ENCODE measurements at regions not wholly inside any gene's neighbourhood (a gene's known extent, or its start where the extent isn't known, plus 50 kb on each side); places are given as distances from the start of the nearest gene placed in this dataset.

DNA sequence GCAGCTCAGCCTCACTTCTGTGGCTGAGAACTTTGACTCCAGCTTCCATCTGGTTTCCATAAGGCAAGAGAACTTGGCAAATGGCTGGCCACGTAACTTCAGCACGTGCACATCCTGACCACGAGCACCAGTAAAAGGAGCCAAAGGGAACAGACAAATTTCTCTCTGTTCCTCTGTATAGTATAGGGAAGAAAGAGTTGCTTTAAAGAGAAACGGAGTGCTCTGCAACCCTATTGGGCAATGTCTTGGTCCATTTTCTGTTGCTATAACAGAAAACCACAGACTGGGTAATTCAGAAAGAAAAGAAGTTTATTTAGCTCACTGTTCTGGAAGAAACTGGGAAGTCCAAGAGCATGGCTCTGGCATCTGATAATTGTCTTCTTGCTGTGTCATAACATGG is 558.7 kb downstream of the ACTL7B start:
- no peaks in the 10 kb centered on the region for H4K20me1 ChIP-seq (replicated peaks; ENCODE audit: insufficient read depth)
- no peak for DNase-seq (ENCODE audit: low spot score)
- no peak overlapping the region for H2AFZ ChIP-seq
- H3K4me1 ChIP-seq (ENCODE audit: insufficient read depth) = no peaks in the 10 kb centered on the region
- TF ChIP-seq JUNB (IDR thresholded peaks at IDR 0.05; ENCODE audit: unreplicated experiment) = no peak
- TF ChIP-seq, protein P1, sequence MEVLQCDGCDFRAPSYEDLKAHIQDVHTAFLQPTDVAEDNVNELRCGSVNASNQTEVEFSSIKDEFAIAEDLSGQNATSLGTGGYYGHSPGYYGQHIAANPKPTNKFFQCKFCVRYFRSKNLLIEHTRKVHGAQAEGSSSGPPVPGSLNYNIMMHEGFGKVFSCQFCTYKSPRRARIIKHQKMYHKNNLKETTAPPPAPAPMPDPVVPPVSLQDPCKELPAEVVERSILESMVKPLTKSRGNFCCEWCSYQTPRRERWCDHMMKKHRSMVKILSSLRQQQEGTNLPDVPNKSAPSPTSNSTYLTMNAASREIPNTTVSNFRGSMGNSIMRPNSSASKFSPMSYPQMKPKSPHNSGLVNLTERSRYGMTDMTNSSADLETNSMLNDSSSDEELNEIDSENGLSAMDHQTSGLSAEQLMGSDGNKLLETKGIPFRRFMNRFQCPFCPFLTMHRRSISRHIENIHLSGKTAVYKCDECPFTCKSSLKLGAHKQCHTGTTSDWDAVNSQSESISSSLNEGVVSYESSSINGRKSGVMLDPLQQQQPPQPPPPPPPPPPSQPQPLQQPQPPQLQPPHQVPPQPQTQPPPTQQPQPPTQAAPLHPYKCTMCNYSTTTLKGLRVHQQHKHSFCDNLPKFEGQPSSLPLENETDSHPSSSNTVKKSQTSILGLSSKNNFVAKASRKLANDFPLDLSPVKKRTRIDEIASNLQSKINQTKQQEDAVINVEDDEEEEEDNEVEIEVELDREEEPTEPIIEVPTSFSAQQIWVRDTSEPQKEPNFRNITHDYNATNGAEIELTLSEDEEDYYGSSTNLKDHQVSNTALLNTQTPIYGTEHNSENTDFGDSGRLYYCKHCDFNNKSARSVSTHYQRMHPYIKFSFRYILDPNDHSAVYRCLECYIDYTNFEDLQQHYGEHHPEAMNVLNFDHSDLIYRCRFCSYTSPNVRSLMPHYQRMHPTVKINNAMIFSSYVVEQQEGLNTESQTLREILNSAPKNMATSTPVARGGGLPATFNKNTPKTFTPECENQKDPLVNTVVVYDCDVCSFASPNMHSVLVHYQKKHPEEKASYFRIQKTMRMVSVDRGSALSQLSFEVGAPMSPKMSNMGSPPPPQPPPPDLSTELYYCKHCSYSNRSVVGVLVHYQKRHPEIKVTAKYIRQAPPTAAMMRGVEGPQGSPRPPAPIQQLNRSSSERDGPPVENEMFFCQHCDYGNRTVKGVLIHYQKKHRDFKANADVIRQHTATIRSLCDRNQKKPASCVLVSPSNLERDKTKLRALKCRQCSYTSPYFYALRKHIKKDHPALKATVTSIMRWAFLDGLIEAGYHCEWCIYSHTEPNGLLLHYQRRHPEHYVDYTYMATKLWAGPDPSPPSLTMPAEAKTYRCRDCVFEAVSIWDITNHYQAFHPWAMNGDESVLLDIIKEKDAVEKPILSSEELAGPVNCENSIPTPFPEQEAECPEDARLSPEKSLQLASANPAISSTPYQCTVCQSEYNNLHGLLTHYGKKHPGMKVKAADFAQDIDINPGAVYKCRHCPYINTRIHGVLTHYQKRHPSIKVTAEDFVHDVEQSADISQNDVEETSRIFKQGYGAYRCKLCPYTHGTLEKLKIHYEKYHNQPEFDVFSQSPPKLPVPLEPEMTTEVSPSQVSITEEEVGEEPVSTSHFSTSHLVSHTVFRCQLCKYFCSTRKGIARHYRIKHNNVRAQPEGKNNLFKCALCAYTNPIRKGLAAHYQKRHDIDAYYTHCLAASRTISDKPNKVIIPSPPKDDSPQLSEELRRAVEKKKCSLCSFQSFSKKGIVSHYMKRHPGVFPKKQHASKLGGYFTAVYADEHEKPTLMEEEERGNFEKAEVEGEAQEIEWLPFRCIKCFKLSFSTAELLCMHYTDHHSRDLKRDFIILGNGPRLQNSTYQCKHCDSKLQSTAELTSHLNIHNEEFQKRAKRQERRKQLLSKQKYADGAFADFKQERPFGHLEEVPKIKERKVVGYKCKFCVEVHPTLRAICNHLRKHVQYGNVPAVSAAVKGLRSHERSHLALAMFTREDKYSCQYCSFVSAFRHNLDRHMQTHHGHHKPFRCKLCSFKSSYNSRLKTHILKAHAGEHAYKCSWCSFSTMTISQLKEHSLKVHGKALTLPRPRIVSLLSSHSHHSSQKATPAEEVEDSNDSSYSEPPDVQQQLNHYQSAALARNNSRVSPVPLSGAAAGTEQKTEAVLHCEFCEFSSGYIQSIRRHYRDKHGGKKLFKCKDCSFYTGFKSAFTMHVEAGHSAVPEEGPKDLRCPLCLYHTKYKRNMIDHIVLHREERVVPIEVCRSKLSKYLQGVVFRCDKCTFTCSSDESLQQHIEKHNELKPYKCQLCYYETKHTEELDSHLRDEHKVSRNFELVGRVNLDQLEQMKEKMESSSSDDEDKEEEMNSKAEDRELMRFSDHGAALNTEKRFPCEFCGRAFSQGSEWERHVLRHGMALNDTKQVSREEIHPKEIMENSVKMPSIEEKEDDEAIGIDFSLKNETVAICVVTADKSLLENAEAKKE (CRISPR knock-in tag; IDR thresholded peaks at IDR 0.05) = no peak
- no peak for TF ChIP-seq REST (IDR thresholded peaks at IDR 0.05; ENCODE audit: unreplicated experiment)
- TF ChIP-seq, protein P2, sequence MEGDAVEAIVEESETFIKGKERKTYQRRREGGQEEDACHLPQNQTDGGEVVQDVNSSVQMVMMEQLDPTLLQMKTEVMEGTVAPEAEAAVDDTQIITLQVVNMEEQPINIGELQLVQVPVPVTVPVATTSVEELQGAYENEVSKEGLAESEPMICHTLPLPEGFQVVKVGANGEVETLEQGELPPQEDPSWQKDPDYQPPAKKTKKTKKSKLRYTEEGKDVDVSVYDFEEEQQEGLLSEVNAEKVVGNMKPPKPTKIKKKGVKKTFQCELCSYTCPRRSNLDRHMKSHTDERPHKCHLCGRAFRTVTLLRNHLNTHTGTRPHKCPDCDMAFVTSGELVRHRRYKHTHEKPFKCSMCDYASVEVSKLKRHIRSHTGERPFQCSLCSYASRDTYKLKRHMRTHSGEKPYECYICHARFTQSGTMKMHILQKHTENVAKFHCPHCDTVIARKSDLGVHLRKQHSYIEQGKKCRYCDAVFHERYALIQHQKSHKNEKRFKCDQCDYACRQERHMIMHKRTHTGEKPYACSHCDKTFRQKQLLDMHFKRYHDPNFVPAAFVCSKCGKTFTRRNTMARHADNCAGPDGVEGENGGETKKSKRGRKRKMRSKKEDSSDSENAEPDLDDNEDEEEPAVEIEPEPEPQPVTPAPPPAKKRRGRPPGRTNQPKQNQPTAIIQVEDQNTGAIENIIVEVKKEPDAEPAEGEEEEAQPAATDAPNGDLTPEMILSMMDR (conservative IDR thresholded peaks at IDR 0.05; ENCODE audit: low read depth in 2 of 2) = no peak
- TF ChIP-seq ETS1 (IDR thresholded peaks at IDR 0.05) = no peak
- no peak for TF ChIP-seq CREB1 (CRISPR knock-in tag; IDR thresholded peaks at IDR 0.05; ENCODE audit: low read depth)
- no peak for TF ChIP-seq EZH2phosphoT487 (IDR thresholded peaks at IDR 0.05; ENCODE audit: unreplicated experiment)
- no peak for TF ChIP-seq STAT1 (IDR thresholded peaks at IDR 0.05; ENCODE audit: unreplicated experiment)
- TF ChIP-seq ZNF331 (CRISPR knock-in tag; IDR thresholded peaks at IDR 0.05; ENCODE audit: low read depth) = no peak
- H3K4me3 ChIP-seq = no peak overlapping the region
- Mint-ChIP-seq H3K9me3 (peaks cover 4% of the 10 kb centered on the region; the same call in 1 of the 3 replicates), H3K4me3 (no peak overlapping the region), H3K4me1 (peaks cover 4% of the 10 kb centered on the region; the same call in 2 of the 3 replicates), H3K36me3 (ENCODE audit: low read depth) (no peaks in the 10 kb centered on the region), H3K27me3 (ENCODE audit: insufficient read depth, low read depth, poor library complexity) (peaks cover 2% of the 10 kb centered on the region), H3K27ac (no peak overlapping the region)
- H3K27me3 ChIP-seq (ENCODE audit: insufficient read depth) = no peaks in the 10 kb centered on the region
- H3K27ac ChIP-seq (ENCODE audit: low read depth) = no peak overlapping the region
- H3K36me3 ChIP-seq (ENCODE audit: insufficient read depth) = no peaks in the 10 kb centered on the region
- H3K4me2 ChIP-seq = no peak overlapping the region
- H3K79me2 ChIP-seq (replicated peaks; ENCODE audit: insufficient read depth) = no peaks in the 10 kb centered on the region
- ATAC-seq = no peak
- H3F3A ChIP-seq (replicated peaks; ENCODE audit: low read depth) = no peaks in the 10 kb centered on the region
- H3K9me2 ChIP-seq (ENCODE audit: insufficient read depth) = peaks cover 7% of the 10 kb centered on the region; the same call in 1 of the 2 replicates

Data from GM23338 (cell line).